ENCODE measurements at regions not wholly inside any gene's neighbourhood (a gene's known extent, or its start where the extent isn't known, plus 50 kb on each side); places are given as distances from the start of the nearest gene placed in this dataset.

DNA sequence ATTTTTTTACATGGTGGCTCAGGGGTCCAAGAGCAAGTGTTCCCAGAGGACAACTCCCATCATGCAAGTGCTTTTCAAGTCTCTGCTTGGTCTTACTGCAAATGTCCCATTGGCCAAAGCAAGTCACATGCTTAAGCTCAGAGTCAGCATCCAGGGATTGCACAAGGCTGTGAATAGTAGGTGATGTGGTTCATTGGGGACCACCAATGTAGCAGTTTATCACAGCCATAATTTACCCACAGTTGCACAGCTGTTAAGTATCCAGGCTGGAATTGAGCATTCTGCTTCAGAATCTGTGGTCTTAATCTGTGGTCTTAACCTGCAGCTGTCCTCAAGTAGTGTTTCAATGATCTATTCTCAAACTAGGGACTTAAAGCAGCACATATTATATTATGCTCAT, 71.4 kb upstream of the PLCL2 start:
- Mint-ChIP-seq H3K27me3 (ENCODE audit: insufficient read depth) (no peaks in the 10 kb centered on the region), H3K4me3 (no peak overlapping the region), H3K4me1 (peaks cover 12% of the 10 kb centered on the region), H3K9me3 (peaks cover 2% of the 10 kb centered on the region), H3K27ac (no peak overlapping the region), H3K36me3 (ENCODE audit: low read depth) (no peaks in the 10 kb centered on the region)
- Histone ChIP-seq H3K9me3 (ENCODE audit: control insufficient read depth, low read length) (no peaks in the 10 kb centered on the region), H3K27ac (ENCODE audit: low read depth, low read length) (no peak overlapping the region), H3K9ac (ENCODE audit: extremely low read depth, low read length, poor library complexity, severe bottlenecking) (no peak overlapping the region), H3K36me3 (ENCODE audit: control insufficient read depth, insufficient read depth, low read length) (no peaks in the 10 kb centered on the region), H3K27me3 (ENCODE audit: control insufficient read depth, insufficient read depth, low read length, poor library complexity, severe bottlenecking) (no peaks in the 10 kb centered on the region), H3K4me1 (ENCODE audit: control insufficient read depth, insufficient read depth, low read length) (no peaks in the 10 kb centered on the region), H3K4me3 (ENCODE audit: low read length) (no peak overlapping the region)
- TF ChIP-seq, protein P1, sequence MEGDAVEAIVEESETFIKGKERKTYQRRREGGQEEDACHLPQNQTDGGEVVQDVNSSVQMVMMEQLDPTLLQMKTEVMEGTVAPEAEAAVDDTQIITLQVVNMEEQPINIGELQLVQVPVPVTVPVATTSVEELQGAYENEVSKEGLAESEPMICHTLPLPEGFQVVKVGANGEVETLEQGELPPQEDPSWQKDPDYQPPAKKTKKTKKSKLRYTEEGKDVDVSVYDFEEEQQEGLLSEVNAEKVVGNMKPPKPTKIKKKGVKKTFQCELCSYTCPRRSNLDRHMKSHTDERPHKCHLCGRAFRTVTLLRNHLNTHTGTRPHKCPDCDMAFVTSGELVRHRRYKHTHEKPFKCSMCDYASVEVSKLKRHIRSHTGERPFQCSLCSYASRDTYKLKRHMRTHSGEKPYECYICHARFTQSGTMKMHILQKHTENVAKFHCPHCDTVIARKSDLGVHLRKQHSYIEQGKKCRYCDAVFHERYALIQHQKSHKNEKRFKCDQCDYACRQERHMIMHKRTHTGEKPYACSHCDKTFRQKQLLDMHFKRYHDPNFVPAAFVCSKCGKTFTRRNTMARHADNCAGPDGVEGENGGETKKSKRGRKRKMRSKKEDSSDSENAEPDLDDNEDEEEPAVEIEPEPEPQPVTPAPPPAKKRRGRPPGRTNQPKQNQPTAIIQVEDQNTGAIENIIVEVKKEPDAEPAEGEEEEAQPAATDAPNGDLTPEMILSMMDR (conservative IDR thresholded peaks at IDR 0.05), result no peak
- DNase-seq, result no peak

DNA sequence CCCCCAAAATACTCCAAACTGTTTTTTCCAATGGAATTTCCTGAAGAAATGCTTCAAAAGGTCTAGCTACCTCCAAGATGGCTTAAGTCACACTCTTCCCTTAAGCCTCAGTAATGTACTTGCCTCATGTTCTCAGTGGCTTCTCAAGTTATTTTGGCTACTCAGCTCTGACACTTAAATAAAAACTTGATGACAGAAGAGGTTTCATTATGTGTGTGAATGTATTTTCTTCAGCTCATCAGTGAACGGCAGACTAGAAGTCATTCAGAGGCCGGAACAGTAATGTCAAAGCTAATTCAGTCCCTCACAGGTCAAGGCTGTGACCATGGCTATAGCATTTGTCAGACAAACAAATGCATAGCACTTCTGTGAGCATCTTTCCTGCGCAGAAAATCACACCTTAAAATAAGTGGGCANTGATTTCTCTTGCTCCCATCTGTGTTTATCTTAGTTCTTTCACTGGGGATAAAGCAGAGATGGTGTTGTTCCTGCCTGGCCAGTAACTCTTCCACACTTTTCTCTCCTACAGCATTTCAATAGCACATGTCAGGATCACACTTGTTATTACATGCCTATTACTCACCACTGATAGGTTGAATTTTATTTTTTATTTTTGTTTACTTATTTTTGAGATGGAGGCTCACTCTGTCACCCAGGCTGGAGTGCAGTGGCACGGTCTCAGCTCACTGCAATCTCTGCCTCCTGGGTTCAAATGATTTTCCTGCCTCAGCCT, 68.5 kb upstream of the PLCL2 start:
- Histone ChIP-seq H3K36me3 (ENCODE audit: control insufficient read depth, insufficient read depth, low read length) (no peaks in the 10 kb centered on the region), H3K9me3 (ENCODE audit: control insufficient read depth, low read length) (no peaks in the 10 kb centered on the region), H3K9ac (ENCODE audit: extremely low read depth, low read length, poor library complexity, severe bottlenecking) (no peak overlapping the region), H3K27ac (ENCODE audit: low read depth, low read length) (no peak overlapping the region), H3K4me3 (ENCODE audit: low read length) (no peak overlapping the region), H3K4me1 (ENCODE audit: control insufficient read depth, insufficient read depth, low read length) (no peaks in the 10 kb centered on the region), H3K27me3 (ENCODE audit: control insufficient read depth, insufficient read depth, low read length, poor library complexity, severe bottlenecking) (no peaks in the 10 kb centered on the region)
- TF ChIP-seq, protein P1 (conservative IDR thresholded peaks at IDR 0.05), result no peak
- 92 to 95% methylated on average over 4 of the region's 4 CpGs for WGBS, 2 experiments (ENCODE audit: insufficient coverage in 1 of 2, insufficient read length in 1 of 2)
- Mint-ChIP-seq H3K27ac (no peak overlapping the region), H3K9me3 (peaks cover 2% of the 10 kb centered on the region), H3K4me1 (peaks cover 2% of the 10 kb centered on the region), H3K36me3 (ENCODE audit: low read depth) (no peaks in the 10 kb centered on the region), H3K4me3 (no peak overlapping the region), H3K27me3 (ENCODE audit: insufficient read depth) (no peaks in the 10 kb centered on the region)
- no peak for DNase-seq

DNA sequence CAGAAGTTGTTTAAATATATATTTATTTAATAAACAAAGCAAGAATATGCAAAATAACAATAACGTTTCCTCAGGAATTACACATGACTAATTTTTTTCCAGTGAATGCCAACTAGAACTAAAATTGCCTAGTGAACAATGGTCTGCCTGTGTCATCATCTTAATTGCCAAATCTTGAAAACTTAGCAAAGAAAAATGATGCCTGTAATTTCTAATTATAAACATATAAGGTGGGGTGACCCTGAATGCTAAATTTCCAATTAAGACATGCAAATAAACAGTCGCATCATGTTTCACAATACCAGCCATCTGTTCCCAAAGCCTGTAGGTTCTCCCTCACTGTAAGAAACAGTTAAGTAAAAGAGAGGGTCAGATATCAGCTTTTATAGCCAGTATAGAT, 67.6 kb upstream of the PLCL2 start:
- WGBS, 2 experiments (ENCODE audit: insufficient coverage in 1 of 2, insufficient read length in 1 of 2), result 91% methylated on average over 2 of the region's 2 CpGs; no CpG with 5 or more reads in 1 of the 2 experiments
- Mint-ChIP-seq H3K27ac (no peak overlapping the region), H3K4me3 (no peak overlapping the region), H3K9me3 (peaks cover 2% of the 10 kb centered on the region), H3K4me1 (no peaks in the 10 kb centered on the region), H3K27me3 (ENCODE audit: insufficient read depth) (no peaks in the 10 kb centered on the region), H3K36me3 (ENCODE audit: low read depth) (no peaks in the 10 kb centered on the region)
- no peaks in the 10 kb centered on the region for H3K9me3 ChIP-seq (ENCODE audit: control insufficient read depth, low read length)
- H3K9ac ChIP-seq (ENCODE audit: extremely low read depth, low read length, poor library complexity, severe bottlenecking), result no peak overlapping the region
- TF ChIP-seq, protein P1 (conservative IDR thresholded peaks at IDR 0.05), result no peak
- H3K4me3 ChIP-seq (ENCODE audit: low read length), result no peak overlapping the region
- no peaks in the 10 kb centered on the region for H3K27me3 ChIP-seq (ENCODE audit: control insufficient read depth, insufficient read depth, low read length, poor library complexity, severe bottlenecking)
- H3K36me3 ChIP-seq (ENCODE audit: control insufficient read depth, insufficient read depth, low read length), result no peaks in the 10 kb centered on the region
- no peaks in the 10 kb centered on the region for H3K4me1 ChIP-seq (ENCODE audit: control insufficient read depth, insufficient read depth, low read length)
- H3K27ac ChIP-seq (ENCODE audit: low read depth, low read length), result no peak overlapping the region
- no peak for DNase-seq
